Prostate gland (tissue), 2 donors: ENCODE measurements at regions not wholly inside any gene's neighbourhood (a gene's known extent, or its start where the extent isn't known, plus 50 kb on each side); places are given as distances from the start of the nearest gene placed in this dataset.

Experiments
- CTCF ChIP-seq, 4 experiments: fragments of 200-600 bp in 2 of 4; fragments of 450-650 bp in 2 of 4; sonication (generic) in 2 of 4; IDR thresholded peaks; 1 replicate in 3 of 4; 2 replicates in 1 of 4; pipeline ENCODE4 v1.5.1; 2016 to 2019; ENCODE audit warnings: antibody characterized with exemption in 4 of 4, mild to moderate bottlenecking in 2 of 4, moderate library complexity in 2 of 4
- POLR2A ChIP-seq: fragments of 450-650 bp; IDR thresholded peaks from one replicate; pipeline ENCODE4 v1.6.1; 2016; ENCODE audit warnings: antibody characterized with exemption, mild to moderate bottlenecking
- POLR2AphosphoS5 ChIP-seq: sonication (generic); formaldehyde crosslinking; IDR thresholded peaks from one replicate; pipeline ENCODE4 v1.6.1; 2017; ENCODE audit warnings: antibody characterized with exemption

DNA sequence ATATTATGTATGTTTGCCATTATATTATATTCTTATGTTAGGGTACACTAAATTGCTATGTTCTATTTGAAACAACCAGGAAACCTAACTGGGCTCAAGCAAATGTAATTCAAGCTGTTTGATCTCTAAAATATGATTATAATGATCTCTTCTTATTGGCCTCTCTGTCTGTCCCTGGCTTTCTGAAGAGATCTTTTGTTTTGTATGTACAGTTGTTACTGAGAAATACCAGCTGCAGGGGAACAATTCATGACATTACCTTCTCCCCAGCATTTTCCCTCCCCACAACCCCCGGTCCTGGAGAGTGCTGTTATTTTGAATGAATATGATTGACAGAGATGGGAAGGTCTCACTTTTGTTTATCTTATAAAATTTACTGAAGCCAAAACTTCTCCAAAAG is 54.8 kb upstream of the CD28 start:
- TF ChIP-seq CTCF (IDR thresholded peaks at IDR 0.05) (no peak), POLR2A (no peak), POLR2AphosphoS5 (no peak)
